Breast epithelium (tissue), 4 donors: ENCODE measurements at regions not wholly inside any gene's neighbourhood (a gene's known extent, or its start where the extent isn't known, plus 50 kb on each side); places are given as distances from the start of the nearest gene placed in this dataset.

Experiments
- DNase-seq, 2 donors: peaks; one replicate each; pipeline ENCODE4 v3.0.0-alpha.2; 2019; ENCODE audit warnings: low spot score in 2 of 2
- H3K27ac ChIP-seq, 2 donors: fragments of 200-600 bp; sonication (generic) in 1 of 2; one replicate each; pipeline ENCODE4 v1.5.1; 2016 to 2019; ENCODE audit warnings: mild to moderate bottlenecking in 1 of 2
- H3K27me3 ChIP-seq, 2 donors: fragments of 200-600 bp; sonication (generic) in 1 of 2; one replicate each; pipeline versions ENCODE4 v1.5.1 to v1.6.0; 2017 to 2019; ENCODE audit warnings: control low read depth in 1 of 2, mild to moderate bottlenecking in 1 of 2
- H3K36me3 ChIP-seq: fragments of 200-600 bp; one replicate; pipeline ENCODE4 v1.5.1; 2019
- H3K4me1 ChIP-seq, 2 donors: fragments of 200-600 bp; sonication (generic); one replicate each; pipeline ENCODE4 v1.5.1; 2016 to 2019; ENCODE audit warnings: control low read depth in 1 of 2
- H3K4me3 ChIP-seq, 3 donors: fragments of 200-600 bp; sonication (generic); 1 replicate in 2 of 3; 2 replicates in 1 of 3; pipeline ENCODE4 v1.5.1; 2016 to 2019; ENCODE audit warnings: mild to moderate bottlenecking in 3 of 3, moderate library complexity in 2 of 3
- H3K9me3 ChIP-seq, 2 donors: fragments of 200-600 bp; sonication (generic) in 1 of 2; one replicate each; pipeline ENCODE4 v1.5.1; 2016 to 2019; ENCODE audit warnings: control low read depth in 1 of 2
- CTCF ChIP-seq, 3 donors: fragments of 450-650 bp; IDR thresholded peaks; one replicate each; pipeline ENCODE4 v1.5.1; 2016 to 2017; ENCODE audit warnings: antibody characterized with exemption in 3 of 3, mild to moderate bottlenecking in 3 of 3, moderate library complexity in 3 of 3
- POLR2A ChIP-seq: fragments of 450-650 bp; IDR thresholded peaks from one replicate; pipeline ENCODE4 v1.6.1; 2016; ENCODE audit warnings: antibody characterized with exemption, mild to moderate bottlenecking, moderate library complexity
- POLR2AphosphoS5 ChIP-seq, 3 donors: sonication (generic); formaldehyde crosslinking; IDR thresholded peaks; one replicate each; pipeline ENCODE4 v1.6.1; 2017; ENCODE audit warnings: antibody characterized with exemption in 3 of 3
- intact Hi-C: fragments of 100-400 bp; cut with DNase I; formaldehyde crosslinking; loops from one replicate; pipeline ENCODE4 v1.15.1; 2023; ENCODE audit warnings: low total_unique reads

DNA sequence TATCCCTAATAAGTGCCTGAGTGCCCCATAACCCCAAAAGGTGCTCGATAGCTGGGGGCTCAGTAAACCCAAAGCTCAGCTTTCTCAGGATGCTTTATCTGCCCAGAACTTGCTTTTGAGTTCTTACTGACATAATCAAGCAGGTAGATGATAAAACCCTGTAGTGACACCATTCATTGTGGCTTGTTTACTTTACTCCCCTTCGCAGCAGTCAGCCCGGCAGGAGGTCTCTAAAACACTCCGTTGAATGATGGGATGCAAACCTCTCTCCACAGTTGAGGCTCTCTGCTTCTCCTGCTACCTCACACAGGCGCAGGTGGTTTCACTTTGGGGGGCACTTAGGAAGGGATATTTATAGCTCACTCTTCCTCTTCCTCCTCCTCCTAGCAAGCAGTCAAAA lies 349.4 kb downstream of the HLX start:
- Histone ChIP-seq H3K4me1 (no peaks in the 10 kb centered on the region), H3K36me3 (no peaks in the 10 kb centered on the region), H3K27me3 (no peaks in the 10 kb centered on the region), H3K27ac (no peak overlapping the region), H3K9me3 (peaks cover 0 to 11% of the 10 kb centered on the region in 2 donors), H3K4me3 (no peak overlapping the region)
- intact Hi-C loops = no loop called here
- TF ChIP-seq POLR2A = no peak
- no peak for TF ChIP-seq CTCF (IDR thresholded peaks at IDR 0.05)
- TF ChIP-seq POLR2AphosphoS5 (IDR thresholded peaks at IDR 0.05) = no peak
- no peak for DNase-seq

DNA sequence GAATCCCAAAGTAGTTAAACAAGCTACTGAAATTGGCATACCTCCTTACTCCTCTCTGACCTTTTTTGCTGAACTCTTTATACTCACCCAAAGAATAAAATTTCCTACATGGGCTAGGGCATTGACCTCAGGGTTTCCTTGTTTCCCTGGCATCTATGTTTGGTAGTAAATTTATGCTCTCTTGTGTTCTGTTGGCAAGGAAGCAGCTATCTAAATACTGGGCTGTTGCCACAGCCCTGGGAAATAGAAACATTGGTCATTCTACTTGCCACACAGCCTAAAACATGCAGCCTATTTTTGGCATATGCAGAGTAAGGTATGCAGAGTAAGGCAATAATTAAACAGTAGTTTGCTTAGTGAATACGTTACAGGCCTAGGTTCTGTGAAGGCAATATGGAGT lies 351.4 kb downstream of the HLX start:
- TF ChIP-seq CTCF (IDR thresholded peaks at IDR 0.05) = no peak
- TF ChIP-seq POLR2A = no peak
- TF ChIP-seq POLR2AphosphoS5 (IDR thresholded peaks at IDR 0.05) = no peak
- H3K27ac ChIP-seq = no peak overlapping the region
- H3K27me3 ChIP-seq = no peaks in the 10 kb centered on the region
- no peaks in the 10 kb centered on the region for H3K4me1 ChIP-seq
- H3K9me3 ChIP-seq = no peaks in the 10 kb centered on the region
- no peak for DNase-seq
- no peaks in the 10 kb centered on the region for H3K36me3 ChIP-seq
- intact Hi-C loops = no loop called here
- no peak overlapping the region for H3K4me3 ChIP-seq

DNA sequence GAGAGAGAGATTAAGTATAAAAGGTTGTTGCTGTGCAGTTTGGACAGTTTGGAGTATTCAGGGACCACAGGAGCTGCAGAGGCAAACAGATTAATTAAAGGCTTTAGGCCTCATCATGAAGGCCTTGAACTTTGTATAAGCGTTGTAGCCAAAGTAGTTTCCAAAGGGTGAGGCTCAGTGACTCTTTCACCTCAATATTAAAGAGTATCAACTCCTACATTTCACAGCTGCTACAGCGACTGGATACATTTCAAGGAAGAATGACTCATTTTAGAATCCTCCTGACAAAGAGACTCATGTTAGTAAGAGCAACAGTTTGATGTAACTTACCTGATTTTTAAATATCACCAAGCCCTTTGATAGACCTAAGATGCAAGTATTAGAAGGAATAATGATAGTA lies 355.5 kb downstream of the HLX start:
- no peaks in the 10 kb centered on the region for H3K36me3 ChIP-seq
- intact Hi-C loops = no loop called here
- TF ChIP-seq CTCF (IDR thresholded peaks at IDR 0.05) (no peak), POLR2AphosphoS5 (IDR thresholded peaks at IDR 0.05) (no peak), POLR2A (no peak)
- H3K27ac ChIP-seq = no peak overlapping the region
- H3K4me3 ChIP-seq = no peak overlapping the region
- no peaks in the 10 kb centered on the region for H3K9me3 ChIP-seq
- H3K27me3 ChIP-seq = no peaks in the 10 kb centered on the region
- no peaks in the 10 kb centered on the region for H3K4me1 ChIP-seq
- DNase-seq = no peak

DNA sequence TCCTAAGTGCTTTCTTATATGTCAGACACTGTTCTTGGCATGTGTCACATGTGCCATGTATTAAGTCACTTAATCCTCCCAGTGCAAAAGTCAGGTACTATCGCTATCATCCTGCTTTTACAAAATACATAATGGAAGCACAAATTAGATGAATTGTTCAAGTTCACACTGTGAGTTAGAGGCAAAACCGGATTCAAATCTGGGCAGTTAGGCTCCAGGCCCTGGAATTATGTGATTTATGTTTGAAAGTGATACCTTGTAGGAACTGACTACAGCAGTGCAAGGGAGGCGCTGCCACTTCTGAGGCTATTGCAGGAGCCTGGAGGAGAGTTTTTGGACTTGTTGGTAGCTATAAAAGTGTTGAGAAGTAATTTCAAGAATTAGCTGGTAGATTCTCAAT lies 358.3 kb downstream of the HLX start:
- H3K9me3 ChIP-seq = no peaks in the 10 kb centered on the region
- no peak for TF ChIP-seq POLR2A
- H3K4me3 ChIP-seq = no peak overlapping the region
- no peak for DNase-seq
- no peaks in the 10 kb centered on the region for H3K4me1 ChIP-seq
- no peaks in the 10 kb centered on the region for H3K36me3 ChIP-seq
- intact Hi-C loops = no loop called here
- no peaks in the 10 kb centered on the region for H3K27me3 ChIP-seq
- no peak overlapping the region for H3K27ac ChIP-seq

GRCh38 chr1:221239181-221239580 lies 359.9 kb downstream of the HLX start:
- TF ChIP-seq CTCF (IDR thresholded peaks at IDR 0.05) = no peak
- TF ChIP-seq POLR2AphosphoS5 (IDR thresholded peaks at IDR 0.05) = no peak
- TF ChIP-seq POLR2A = no peak
- Histone ChIP-seq H3K4me1 (no peaks in the 10 kb centered on the region), H3K4me3 (no peak overlapping the region), H3K36me3 (no peaks in the 10 kb centered on the region), H3K27ac (no peak overlapping the region), H3K9me3 (no peaks in the 10 kb centered on the region), H3K27me3 (no peaks in the 10 kb centered on the region)
- intact Hi-C loops = no loop called here
- DNase-seq = no peak

DNA sequence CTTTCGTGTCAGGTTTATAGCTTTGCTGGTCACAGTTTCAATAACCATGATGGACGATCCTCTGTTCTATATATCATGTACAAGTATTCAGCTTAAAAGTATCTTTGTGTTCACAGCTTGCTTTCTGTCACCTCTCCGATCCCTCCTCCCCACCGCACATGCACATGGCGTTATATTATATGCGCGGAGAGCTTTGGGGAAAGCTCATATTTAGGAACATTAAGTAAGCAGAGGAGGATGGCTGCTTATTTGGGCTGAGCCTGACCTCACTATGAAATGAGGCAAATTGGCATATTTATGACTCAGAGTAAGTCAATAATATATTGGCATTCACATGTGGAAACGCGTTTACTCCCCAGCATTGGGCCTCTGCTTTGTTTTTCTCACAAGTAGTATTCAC lies 360.5 kb downstream of the HLX start:
- no peaks in the 10 kb centered on the region for H3K4me1 ChIP-seq
- no peaks in the 10 kb centered on the region for H3K27me3 ChIP-seq
- intact Hi-C loops = no loop called here
- H3K4me3 ChIP-seq = no peak overlapping the region
- no peak overlapping the region for H3K27ac ChIP-seq
- TF ChIP-seq CTCF (IDR thresholded peaks at IDR 0.05) (no peak), POLR2AphosphoS5 (IDR thresholded peaks at IDR 0.05) (no peak), POLR2A (no peak)
- H3K36me3 ChIP-seq = no peaks in the 10 kb centered on the region
- no peaks in the 10 kb centered on the region for H3K9me3 ChIP-seq
- DNase-seq = no peak
